IPS-NIHi7 (cell line): ENCODE measurements at regions not wholly inside any gene's neighbourhood (a gene's known extent, or its start where the extent isn't known, plus 50 kb on each side); places are given as distances from the start of the nearest gene placed in this dataset.

Source experiments
- DNase-seq: peaks from one replicate; pipeline ENCODE4 v3.0.0; 2012; ENCODE audit warnings: mixed read lengths; ENCODE audit errors: extremely low spot score

DNA sequence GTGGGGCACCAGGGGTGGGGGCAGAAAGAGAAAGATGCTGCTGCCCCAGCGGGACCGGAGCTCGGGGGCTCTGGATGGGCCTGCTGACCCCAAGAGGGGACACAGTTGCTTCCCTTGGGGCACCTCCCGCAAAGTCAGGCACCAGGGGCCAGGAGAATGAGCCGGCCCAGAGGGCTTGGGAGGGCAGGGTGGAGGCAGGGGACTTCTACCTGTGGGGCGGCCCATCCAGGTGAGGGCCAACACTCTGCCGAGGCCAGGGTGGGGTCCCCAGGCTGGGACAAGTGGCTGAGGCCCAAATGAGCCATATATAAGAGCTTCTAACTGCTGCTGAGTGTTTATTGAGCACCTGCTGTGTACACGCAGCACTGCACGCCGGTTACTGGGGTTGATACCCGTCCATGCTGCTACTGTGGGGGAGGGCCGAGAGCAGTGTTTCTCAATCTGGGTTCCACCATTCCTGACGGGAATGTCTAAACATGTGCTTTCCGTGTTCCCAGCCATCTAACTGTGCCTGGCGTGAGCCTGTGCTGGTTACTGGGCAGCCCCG lies 211.7 kb upstream of the GSE1 start:
- no peak for DNase-seq

DNA sequence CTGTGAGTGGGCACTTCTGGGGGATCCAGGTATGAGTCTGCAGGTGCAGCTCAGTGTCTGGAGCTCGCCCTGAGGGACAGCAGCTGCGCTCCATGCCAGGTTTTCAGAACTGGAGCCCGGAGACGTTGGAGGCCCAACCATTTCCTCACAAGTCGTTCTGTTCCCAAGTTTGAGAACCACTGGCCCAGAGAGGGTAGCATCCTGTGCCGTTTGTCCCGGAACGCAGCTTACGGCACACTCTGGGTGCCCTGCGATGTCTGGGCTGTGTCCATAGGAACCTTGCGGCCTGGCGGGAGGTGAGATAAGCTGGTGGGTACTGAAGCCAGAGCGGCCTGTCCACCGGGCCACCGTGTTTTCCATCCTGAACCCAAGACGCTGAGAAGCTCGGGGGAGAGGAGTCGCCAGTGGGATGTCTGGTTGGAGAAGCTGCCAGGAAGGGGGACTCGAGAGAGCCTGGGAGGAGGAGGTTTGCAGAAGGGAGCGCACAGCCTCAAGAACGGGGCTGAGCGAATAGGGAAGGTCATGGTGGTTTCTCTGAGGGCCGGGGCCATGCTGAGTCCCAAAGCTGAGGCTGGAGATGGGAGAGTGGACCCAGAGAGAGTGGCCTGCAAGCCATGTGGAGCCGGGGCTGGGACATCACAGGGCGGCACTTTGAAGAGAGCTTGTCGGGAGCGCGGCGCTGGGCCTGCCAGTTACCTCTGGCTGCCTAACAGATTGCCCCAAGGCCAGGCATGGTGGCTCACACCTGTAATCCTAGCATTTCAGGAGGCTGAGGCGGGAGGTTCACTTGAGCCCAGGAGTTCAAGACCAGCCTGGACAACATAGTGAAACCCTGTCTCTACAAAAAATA lies 211.0 kb upstream of the GSE1 start:
- no peak for DNase-seq

DNA sequence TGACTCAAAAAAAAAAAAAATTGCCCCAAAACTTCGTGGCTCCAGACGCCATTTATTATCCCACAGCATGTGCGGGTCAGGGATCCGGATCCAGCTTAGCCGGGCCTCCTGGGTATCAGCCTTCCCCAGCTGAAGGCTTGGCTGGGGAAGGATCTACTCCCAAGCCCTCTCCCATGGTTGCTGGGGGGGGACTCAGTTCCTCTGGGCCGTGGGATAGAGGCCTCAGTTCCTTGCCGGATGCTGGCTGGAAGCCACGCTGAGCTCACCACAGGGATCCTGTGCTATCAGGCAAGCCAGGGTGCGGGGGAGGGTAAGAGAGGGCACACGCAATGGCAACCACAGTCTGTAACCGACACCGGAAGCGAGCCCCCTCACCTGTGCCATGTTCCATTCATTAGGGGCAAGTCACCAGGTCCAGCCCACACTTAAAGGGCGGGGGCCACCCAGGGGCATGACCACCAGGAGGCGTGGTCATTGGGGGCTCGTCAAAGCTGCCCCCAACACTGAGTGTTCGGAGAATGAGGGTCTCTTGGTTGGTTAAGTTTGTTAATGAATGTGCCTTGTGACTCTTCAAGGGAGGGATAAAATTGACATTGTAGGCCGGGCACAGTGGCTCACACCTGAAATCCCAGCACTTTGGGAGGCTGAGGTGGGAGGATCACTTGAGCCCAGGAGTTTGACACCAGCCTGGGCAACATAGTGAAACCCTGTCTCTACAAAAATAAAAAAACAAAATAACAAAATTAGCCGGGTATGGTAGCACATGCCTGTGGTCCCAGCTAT lies 210.0 kb upstream of the GSE1 start:
- no peak for DNase-seq

DNA sequence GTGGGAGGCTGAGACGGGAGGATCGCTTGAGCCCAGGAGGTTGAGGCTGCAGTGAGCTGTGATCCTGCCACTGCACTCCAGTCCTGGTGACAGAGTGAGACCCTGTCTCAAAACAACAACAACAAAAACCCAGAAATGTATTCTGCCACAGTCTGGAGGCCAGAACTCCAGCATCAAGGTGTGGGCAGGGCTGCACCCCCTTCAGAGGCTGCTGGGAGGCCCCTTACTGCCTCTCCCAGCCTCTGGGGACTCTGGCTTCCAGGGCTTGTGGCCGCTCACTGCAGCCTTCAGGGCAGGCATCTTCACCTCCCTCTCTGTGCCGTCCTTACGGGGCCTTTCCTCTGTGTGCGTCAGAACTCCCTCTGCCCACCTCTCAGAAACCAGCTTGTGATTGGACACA lies 209.4 kb upstream of the GSE1 start:
- no peak for DNase-seq

DNA sequence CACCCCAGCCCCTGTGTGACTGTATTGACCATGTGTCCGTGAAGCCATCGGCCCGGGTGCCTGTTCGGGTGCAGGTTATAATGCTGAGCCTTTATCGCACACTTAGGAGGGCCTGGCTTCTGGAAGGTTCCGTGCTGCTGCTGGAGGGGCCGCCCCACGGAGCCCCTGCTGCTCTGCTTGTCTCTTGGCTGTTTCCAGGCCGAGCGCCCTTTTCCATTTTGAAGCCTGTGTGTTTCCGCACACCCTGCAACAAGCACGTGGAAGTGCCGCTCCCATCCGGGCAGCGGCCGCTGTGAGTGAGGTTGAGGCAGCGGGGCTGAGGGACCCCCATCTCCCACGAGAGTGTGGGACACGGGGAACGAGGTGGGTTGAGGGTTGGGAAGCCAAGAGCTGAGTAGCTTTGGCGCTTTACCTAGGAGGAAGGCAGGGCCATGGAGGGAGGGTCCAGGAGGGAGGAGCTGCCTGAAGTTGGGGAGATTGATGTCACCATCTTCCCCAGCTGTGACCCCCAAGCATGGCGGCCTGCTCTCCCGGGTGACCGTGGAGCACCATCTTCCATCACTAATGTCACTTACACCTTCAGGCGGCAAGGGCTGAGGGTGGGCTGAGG lies 200.1 kb upstream of the GSE1 start:
- DNase-seq, result no peak

DNA sequence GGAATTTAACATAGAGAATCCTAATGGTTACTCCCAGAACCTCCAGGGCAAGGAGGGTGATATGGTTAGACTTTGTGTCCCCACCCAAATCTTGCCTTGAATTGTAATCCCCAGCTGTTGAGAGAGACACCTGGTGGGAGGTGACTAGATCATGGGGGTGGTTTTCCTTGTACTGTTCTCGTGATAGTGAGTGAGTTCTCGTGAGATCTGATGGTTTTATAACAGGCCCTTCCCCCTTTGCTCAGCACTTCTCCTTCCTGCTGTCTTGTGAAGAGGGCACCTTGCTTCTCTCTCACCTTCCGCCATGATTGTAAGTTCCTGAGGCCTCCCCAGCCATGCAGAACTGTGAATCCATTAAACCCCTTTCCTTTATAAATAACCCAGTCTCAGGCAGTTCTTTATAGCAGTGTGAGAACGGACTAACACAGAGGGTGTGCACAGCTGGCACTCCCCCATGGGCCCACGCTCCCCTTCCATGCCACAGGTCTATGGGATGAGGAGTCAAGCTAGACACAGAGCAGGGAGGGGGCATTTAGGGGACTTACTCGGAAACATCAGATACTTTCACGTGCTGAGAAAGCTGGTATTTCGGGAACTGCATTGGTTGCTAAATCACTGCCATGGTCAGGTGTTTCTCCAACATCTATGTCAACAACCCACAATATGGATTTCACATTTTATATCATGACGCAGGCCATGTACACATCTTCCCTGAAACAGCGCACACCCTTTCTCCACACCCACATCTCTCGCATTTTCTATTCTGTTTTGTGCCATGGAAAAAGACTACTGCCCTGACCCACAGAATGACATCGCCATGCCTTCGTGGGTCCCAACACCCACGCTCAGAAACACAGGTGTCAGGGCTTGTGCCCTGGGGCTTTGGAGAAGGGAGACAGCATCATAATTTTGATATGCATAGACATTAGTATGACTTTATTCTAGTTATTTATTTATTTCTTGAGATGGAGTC lies 199.1 kb upstream of the GSE1 start:
- DNase-seq, result no peak

DNA sequence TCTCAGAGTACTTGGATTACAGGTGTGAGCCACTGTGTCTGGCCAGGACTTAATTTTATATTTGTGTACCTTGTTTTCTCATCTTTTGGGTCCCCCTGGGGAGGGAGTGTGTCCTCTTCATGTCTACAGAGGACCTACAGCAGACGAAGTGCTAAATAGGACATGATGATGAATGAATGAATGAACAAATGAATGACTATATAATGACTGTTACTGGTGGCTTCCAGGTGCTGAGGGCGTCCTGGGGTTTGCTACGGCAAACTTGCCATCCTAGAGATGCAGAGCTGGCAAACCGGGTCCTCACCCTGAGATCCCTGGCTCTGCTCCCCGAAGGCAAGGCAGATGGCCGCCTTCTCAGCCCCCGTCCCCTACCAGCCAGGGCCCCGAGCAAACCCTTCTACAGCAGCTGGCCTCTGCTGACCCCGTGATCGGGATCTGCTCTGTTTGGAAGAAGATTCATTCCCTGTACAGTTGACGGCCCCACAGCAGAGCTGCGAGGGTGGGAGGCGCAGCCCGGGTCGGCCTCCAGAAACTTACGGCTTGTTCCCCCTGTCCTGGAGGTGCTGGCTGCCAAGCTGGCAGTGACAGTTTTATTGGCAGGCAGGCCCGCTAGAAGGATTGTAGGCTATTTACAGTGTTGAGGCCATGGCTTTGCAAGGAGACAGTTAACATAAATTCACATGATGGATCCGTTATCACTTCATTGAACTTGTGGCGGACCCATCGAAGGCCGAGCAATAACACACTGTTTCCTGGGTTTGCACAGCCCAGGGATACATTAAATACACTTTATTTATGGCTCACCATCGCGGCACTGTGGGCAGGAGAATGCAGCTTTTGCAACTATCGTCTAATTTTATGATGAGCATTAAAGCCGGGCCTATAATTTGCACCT lies 197.7 kb upstream of the GSE1 start:
- no peak for DNase-seq

DNA sequence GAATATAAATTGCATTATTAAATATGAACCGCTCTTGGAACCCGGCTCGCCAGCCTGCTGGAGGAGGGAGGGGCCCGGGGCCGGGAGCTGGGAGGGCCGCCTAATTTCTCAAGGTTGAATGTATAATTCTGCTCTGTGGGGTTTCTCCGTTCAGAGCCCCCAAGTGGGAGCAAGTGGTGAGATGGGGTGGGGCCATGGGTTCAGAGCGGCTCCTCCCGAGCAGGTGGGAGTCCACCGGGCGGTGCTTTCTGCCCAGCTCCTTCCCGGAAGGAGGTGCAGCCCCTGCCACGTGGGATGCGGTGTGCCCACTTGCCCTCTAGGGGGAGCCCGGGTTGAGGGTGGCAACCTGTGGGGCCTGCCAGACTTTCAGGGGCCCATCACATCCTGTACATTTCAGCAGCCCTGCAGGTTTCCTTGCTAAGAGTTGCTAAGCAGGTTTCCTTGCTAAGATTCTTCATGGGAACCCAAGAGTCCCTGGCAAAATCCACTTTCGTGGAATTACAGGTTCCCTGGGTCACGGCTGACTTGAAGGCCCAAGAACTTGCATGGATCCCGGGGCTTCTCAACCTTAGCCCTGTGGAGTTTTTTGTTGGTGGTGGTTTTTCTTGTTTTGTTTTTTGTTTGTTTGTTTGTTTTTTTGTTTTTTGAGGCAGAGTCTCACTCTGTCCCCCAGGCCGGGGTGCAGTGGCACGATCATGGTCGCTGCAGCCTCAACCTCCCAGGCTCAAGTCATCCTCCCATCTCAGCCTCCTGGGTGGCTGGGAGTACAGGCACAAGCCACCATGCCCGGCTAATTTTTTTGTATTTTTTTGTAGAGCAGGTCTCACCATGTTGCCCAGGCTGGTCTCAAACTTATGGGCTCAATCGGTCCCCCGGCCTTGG lies 196.7 kb upstream of the GSE1 start:
- DNase-seq, result peak; percentile 88

DNA sequence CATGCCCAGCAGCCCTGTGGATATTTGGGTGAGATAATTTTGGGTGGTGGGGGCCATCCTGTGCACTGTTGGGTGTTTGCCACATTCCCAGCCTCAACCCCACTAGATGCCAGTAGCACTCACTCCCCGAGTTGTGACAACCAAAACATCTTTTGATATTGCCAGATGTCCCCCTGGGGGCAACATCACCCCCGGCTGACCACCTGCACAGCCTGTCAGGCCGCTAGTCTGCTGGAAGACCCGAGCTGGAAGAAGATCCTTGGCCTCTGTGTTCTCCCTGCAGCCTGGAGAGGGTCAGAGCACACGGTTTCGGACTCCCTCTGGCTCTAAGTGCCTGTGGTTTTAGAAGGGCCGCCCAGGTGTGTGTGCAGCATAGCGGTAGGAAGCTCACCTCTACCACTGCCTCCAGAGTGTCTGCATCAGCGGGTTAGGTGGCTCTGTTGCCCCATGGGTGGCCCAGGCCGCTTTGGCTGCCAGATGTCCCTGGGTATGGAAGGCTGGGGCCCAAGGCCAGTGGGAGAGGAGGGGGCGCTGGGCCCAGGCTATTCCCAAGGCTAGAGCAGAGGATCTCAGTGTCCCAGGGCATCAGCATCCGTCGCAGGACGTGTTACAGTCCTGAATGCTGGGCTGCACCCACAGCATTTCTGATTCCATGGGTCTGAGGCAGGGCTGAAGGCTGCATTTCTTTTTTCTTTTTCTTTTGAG lies 195.8 kb upstream of the GSE1 start:
- DNase-seq, result no peak

DNA sequence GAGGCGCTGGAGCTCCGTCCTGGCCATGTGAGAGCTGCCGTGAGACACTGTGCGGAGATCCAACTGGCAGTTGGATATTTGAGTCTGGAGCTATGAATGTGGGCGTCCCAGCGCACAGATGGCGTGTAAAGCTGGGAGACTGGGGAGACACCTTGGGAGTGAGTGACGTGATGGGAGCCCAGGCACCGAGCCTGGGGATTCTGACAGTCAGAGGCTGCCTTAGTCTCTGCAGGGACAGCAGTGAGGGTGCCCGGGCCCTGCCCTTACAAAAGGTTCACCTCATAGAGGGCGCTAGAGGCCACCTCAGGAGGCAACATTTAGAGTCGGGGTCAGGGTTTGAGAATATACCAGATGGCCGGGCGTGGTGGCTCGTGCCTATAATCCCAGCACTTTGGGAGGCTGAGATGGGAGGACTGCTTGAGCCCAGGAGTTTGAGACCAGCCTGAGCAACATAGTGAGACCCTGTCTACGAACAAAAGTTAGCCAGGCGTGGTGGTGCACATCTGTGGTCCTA lies 194.1 kb upstream of the GSE1 start:
- DNase-seq, result no peak

DNA sequence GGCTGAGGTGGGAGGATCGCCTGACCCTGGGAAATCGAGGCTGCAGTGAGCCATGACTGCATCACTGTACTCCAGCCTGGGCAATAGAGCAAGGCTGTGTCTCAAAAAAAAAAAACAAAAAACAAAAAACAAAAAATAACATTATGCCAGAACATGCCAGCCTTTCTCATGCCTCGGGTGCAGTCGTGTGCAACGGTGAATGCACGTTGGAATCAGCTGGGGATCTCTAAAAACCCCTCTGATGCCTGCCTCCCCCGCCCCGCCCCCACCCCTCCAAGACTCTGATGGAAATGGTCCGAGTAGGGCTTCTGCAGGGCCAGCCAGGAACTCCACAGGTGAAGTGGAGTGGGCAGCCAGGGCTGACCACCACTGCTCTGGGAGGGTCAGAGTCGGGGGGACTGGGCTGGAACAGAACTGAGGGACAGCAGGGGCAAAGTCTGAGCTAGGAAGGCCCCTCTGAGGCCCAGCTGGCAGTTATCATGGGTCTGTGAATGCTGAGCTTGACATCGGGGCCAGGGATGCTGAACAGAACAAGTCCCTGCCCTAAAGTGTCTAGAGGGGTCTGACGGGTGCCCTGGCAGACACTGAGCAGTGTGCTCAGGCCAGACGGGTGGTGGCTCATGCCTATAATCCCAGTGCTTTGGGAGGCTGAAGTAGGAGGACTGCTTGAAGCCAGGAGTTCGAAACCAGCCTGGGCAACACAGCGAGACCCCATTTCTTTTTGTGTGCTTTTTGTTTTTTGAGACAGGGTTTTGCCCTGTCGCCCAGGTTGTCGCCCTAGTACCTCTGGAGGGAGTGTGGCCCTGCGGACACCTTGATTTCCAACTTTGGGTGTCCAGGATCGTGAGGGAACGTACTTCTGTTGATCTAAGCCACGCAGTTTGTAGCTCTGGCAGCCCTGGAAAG lies 193.4 kb upstream of the GSE1 start:
- DNase-seq, result no peak

DNA sequence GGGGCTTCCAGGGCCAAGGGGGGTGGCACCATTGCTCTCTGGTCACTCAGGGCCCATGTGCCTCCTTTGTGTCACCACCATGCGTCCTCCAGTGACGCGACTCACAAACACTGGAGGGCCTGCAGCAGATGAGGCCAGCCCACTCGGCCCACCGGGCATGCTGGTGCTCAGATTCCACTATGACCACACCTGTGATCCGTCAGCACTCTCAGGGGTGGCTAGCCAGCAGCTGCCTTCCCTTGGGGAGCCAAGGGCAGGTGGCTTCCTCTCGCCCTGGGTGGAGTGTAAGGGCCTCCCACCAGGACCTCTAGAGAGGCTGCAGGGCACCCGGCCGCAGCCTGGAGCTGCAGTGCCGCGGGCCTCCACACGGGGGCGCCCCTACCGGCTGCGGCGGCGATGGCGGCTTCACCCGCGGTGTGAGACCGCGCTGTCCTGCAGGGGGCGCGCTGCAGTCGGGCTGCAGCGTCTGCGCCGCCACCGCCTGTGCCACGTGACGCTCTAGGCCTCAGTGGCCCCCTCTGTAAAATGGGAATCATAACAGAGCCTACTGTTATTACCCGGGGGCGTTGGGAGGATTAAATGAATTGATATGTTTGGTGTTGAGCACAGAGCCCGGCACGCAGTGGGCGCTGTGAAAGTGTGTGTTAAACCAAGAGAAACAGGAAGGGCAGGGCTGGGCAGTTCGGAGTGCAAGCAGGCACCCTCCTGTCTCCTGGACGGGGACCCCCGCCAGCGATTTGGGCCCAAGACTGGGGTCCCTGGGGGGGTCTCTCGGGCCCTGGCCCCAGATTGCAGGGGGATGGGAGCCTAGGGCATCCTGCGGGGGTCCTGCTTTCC lies 192.4 kb upstream of the GSE1 start:
- DNase-seq, result peak; percentile 90

DNA sequence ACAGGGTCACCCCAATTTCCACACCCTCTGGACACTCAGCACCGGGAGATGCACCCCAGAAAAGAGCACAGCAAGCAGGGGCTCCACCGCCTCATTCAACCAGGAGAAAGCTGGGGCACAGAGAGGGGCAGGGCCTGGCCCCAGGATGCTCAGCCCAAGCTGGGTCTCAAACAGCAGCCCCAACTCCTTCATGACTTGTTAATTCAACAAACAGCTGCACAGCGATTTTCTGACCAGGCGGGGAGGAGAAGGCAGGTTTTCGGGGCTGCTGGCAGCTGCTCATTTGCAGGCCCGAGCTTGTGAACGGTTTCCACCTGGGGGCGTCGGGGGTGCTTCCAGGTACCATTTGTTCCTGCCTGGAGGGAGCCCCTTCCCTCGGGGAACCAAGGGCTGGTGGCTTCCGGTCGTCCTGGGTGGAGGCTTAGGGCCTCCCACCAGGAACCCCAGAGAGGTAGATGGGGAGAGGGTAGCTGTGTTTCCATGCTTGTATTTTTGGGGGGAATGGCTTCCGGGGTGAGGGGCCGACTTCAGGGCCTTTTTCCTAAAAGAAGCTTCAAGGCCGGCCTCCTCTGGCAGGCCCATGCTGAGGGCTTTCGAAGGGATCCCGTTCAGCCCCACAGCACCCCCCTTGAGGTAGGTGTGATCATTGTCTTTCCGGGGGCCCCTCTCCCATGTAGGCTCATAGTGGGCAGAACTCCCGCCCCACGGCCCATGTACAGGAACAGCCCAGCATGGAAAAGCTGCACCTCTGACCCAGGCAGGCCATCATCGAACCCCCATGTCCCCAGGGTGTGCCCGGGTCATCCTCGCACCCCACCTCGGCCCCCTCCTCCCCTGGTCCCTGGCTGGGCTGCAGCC lies 191.6 kb upstream of the GSE1 start:
- no peak for DNase-seq

DNA sequence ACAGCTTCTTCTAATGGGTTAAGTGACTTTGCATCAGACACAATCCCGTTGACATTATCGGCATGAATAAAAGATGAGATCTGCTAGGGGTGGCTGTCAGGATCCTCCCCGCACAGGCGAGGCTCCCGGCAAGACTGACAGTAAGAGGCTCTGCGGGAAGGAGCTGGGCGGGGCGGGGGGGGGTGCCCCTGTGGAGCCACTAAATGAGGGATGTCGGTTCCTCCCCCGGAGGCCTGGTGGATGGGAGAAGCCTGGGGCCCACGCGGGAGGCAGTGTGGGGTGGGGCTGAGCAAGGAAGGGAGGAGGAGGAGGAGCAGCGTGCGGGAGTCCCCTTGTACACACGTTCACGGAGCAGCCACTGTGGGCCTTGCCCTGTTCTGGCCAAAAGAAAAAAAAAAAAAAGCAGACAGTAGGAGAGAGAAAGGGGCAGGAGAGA lies 190.9 kb upstream of the GSE1 start:
- DNase-seq, result no peak
